ENCODE measurements at regions not wholly inside any gene's neighbourhood (a gene's known extent, or its start where the extent isn't known, plus 50 kb on each side); places are given as distances from the start of the nearest gene placed in this dataset.

DNA sequence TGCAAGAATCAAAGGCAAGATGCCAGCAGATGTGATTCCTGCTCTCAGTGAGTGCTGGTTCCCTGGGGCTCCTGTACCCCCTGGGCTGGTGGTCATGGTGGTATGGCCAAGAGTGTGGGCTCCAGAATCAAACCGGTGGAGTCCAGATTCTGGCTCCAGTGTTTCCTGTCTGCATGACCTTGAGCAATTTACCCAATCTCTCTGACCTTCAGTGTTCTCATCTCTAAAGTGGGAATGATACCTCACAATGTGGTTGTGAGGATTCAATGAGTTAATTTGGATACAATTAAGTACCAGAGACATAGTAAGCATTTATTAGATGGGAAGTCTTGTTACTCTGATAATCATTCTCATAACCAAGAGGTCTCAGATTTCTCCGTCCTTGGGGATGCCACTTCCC lies 218.4 kb upstream of the JARID2 start:
- Mint-ChIP-seq H3K27ac (ENCODE audit: unreplicated experiment) (no peak overlapping the region), H3K4me3 (ENCODE audit: unreplicated experiment) (no peak overlapping the region), H3K27me3 (ENCODE audit: insufficient read depth, unreplicated experiment) (no peaks in the 10 kb centered on the region), H3K9me3 (ENCODE audit: unreplicated experiment) (no peaks in the 10 kb centered on the region), H3K36me3 (ENCODE audit: insufficient read depth, unreplicated experiment) (no peaks in the 10 kb centered on the region), H3K4me1 (ENCODE audit: low read depth, unreplicated experiment) (peaks cover 7% of the 10 kb centered on the region)
- TF ChIP-seq, protein P1, sequence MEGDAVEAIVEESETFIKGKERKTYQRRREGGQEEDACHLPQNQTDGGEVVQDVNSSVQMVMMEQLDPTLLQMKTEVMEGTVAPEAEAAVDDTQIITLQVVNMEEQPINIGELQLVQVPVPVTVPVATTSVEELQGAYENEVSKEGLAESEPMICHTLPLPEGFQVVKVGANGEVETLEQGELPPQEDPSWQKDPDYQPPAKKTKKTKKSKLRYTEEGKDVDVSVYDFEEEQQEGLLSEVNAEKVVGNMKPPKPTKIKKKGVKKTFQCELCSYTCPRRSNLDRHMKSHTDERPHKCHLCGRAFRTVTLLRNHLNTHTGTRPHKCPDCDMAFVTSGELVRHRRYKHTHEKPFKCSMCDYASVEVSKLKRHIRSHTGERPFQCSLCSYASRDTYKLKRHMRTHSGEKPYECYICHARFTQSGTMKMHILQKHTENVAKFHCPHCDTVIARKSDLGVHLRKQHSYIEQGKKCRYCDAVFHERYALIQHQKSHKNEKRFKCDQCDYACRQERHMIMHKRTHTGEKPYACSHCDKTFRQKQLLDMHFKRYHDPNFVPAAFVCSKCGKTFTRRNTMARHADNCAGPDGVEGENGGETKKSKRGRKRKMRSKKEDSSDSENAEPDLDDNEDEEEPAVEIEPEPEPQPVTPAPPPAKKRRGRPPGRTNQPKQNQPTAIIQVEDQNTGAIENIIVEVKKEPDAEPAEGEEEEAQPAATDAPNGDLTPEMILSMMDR (IDR thresholded peaks at IDR 0.05; ENCODE audit: insufficient read depth in 1 of 2, low read depth in 1 of 2, low read length in 1 of 2, severe bottlenecking in 1 of 2, unreplicated experiment in 1 of 2): no peak
- ChIA-PET POLR2A (no interaction called here), CTCF (no interaction called here)
- DNase-seq: no peak
- intact Hi-C loops (cut with micrococcal nuclease; ENCODE audit: unreplicated experiment): no loop called here
- Histone ChIP-seq H3K9me3 (no peaks in the 10 kb centered on the region), H3K4me1 (no peaks in the 10 kb centered on the region), H3K4me3 (ENCODE audit: low read depth, low read length) (no peak overlapping the region), H3K27me3 (replicated peaks; ENCODE audit: control insufficient read depth, insufficient read depth, low read length) (no peaks in the 10 kb centered on the region), H3K36me3 (ENCODE audit: control insufficient read depth, insufficient read depth, low read length) (no peaks in the 10 kb centered on the region)
- BruUV-seq (replicated peaks): no TSS peak

DNA sequence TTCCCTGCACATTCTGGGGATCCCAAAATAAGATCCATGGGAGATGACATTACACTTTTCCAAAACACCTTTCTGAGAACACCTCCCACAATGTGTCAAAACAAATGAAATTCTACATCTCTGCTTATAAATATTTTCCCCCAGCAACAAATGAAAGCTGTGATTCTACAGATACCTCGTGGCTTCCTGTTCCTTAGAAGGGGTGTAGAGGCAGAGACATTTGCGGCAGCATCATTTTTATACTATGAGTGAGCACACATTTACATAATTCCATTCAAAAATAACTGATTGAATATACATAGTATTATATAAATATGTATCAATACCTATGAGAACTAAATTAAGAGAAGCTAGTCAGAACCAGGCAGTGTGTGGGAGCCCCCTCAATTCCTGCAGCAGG lies 213.9 kb upstream of the JARID2 start:
- intact Hi-C loops (cut with micrococcal nuclease; ENCODE audit: unreplicated experiment): no loop called here
- BruUV-seq (replicated peaks): no TSS peak
- ChIA-PET POLR2A (no interaction called here), CTCF (no interaction called here)
- Mint-ChIP-seq H3K36me3 (ENCODE audit: insufficient read depth, unreplicated experiment) (no peaks in the 10 kb centered on the region), H3K9me3 (ENCODE audit: unreplicated experiment) (no peaks in the 10 kb centered on the region), H3K4me3 (ENCODE audit: unreplicated experiment) (no peak overlapping the region), H3K4me1 (ENCODE audit: low read depth, unreplicated experiment) (peaks cover under 1% of the 10 kb centered on the region), H3K27me3 (ENCODE audit: insufficient read depth, unreplicated experiment) (no peaks in the 10 kb centered on the region), H3K27ac (ENCODE audit: unreplicated experiment) (no peak overlapping the region)
- Histone ChIP-seq H3K36me3 (ENCODE audit: control insufficient read depth, insufficient read depth, low read length) (no peaks in the 10 kb centered on the region), H3K9me3 (no peaks in the 10 kb centered on the region), H3K4me3 (ENCODE audit: low read depth, low read length) (no peak overlapping the region), H3K4me1 (peaks cover 4% of the 10 kb centered on the region), H3K27me3 (replicated peaks; ENCODE audit: control insufficient read depth, insufficient read depth, low read length) (no peaks in the 10 kb centered on the region)
- no peak for DNase-seq
- TF ChIP-seq, protein P1 (IDR thresholded peaks at IDR 0.05; ENCODE audit: insufficient read depth in 1 of 2, low read depth in 1 of 2, low read length in 1 of 2, severe bottlenecking in 1 of 2, unreplicated experiment in 1 of 2): no peak

DNA sequence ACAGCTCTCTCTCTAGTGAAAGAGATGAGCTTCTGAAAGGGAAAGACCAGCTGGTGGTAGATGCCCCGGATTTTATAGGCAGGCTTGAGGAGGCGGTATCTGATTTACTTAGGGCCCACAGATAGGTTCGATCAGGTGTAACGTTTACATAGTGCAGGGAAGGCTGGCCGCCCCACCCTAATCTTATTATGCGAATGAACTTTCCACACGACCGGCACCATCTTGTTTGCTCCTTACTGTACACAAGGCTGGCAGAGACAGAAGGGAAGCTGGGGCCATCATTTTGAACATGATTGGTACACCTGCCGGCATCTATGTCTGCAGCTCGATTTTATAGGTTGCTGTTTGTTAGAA lies 212.0 kb upstream of the JARID2 start:
- Mint-ChIP-seq H3K36me3 (ENCODE audit: insufficient read depth, unreplicated experiment) (no peaks in the 10 kb centered on the region), H3K4me3 (ENCODE audit: unreplicated experiment) (no peak overlapping the region), H3K4me1 (ENCODE audit: low read depth, unreplicated experiment) (no peaks in the 10 kb centered on the region), H3K9me3 (ENCODE audit: unreplicated experiment) (no peaks in the 10 kb centered on the region), H3K27ac (ENCODE audit: unreplicated experiment) (no peak overlapping the region), H3K27me3 (ENCODE audit: insufficient read depth, unreplicated experiment) (no peaks in the 10 kb centered on the region)
- peaks cover 7% of the 10 kb centered on the region for H3K4me1 ChIP-seq
- H3K9me3 ChIP-seq: no peaks in the 10 kb centered on the region
- BruUV-seq (replicated peaks): no TSS peak
- H3K4me3 ChIP-seq (ENCODE audit: low read depth, low read length): no peak overlapping the region
- no peaks in the 10 kb centered on the region for H3K36me3 ChIP-seq (ENCODE audit: control insufficient read depth, insufficient read depth, low read length)
- POLR2A ChIA-PET: no interaction called here
- no peaks in the 10 kb centered on the region for H3K27me3 ChIP-seq (replicated peaks; ENCODE audit: control insufficient read depth, insufficient read depth, low read length)
- TF ChIP-seq, protein P1 (IDR thresholded peaks at IDR 0.05; ENCODE audit: insufficient read depth in 1 of 2, low read depth in 1 of 2, low read length in 1 of 2, severe bottlenecking in 1 of 2, unreplicated experiment in 1 of 2): no peak
- intact Hi-C loops (cut with micrococcal nuclease; ENCODE audit: unreplicated experiment): no loop called here
- CTCF ChIA-PET: no interaction called here
- no peak for DNase-seq

All from Caco-2 (cell line).